SH-SY5Y (cell line): ENCODE measurements at regions not wholly inside any gene's neighbourhood (a gene's known extent, or its start where the extent isn't known, plus 50 kb on each side); places are given as distances from the start of the nearest gene placed in this dataset.

Experiments used
- GATA2 ChIP-seq: IDR thresholded peaks from 2 replicates; pipeline ENCODE4 v1.6.1; 2011; ENCODE audit warnings: mild to moderate bottlenecking, low read depth, low read length
- GATA3 ChIP-seq: IDR thresholded peaks from 2 replicates; pipeline ENCODE4 v1.6.1; 2011; ENCODE audit warnings: low read depth, mild to moderate bottlenecking, low read length, moderate library complexity

DNA sequence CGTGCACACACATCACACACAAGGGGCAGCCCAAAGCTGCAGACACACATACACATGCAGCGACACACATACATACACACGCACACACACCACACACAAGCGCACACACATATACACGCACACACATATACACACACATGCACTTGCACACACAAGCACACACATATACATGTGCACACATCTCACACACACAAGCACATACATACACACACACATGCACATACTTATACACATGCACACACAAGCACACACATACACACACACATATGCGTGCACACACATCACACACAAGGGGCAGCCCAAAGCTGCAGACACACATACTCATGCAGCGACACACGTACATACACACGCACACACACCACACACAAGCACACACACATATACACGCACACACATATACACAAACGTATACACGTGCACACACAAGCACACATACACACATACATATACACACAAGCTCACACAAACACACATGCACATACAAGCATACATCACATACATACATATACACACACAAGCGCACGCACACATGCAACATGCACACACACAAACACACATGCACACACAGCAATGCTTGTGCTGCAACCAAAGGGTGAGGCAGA is 178.8 kb upstream of the PFKP start:
- TF ChIP-seq GATA2: no peak
- no peak for TF ChIP-seq GATA3

DNA sequence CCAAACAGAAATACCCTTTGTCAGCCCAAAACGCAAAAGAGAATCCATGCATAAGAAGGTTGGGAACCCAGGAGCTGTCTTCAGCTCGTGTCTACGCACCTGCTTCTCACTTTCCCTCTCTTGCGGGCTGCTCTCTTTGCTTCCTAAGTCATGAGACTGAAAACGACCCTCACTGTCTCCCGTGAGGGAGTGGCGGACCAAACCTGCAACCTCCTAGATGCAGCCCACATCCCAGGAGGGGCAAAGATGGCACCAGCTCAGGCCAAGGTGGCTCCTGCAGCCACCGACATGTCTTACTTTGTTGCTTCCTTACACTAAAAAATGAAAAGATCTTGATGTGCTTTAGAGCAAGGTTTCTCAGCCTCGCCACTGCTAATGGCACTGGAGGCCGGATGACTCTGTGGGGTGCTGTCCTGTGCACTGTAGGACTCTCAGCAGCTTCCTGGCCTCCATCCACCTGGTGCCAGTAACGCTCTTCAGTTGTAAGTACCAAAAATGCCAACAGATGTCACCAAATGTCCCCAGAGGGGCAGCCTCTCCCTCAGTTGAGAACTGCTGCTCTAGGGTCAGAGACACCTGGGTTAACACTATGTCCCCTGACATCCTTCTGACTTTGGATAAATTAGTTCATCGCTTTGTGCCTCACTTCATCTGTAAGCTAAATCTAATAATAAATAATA is 179.8 kb upstream of the PFKP start:
- TF ChIP-seq GATA3: no peak
- TF ChIP-seq GATA2: no peak

DNA sequence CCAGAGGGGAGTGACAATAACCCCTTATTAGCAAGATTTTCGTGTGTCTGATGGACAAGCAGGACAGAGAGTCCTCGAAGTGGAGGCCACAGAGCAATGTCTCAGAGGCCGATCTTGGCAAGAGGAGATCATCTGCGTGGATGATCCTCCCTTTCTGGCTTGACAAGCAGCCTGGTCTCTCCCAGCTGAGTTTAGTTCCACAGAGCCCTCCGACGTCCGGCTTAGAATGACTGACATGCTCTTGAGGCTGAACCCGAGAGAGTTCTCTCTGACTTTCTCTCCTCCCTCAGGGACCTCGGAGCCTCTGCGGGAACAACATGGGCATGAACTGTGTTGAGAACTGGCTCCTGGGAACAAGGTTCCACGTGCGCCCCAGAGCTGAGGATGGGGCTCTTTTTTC is 180.7 kb upstream of the PFKP start:
- TF ChIP-seq GATA3 (no peak), GATA2 (no peak)

DNA sequence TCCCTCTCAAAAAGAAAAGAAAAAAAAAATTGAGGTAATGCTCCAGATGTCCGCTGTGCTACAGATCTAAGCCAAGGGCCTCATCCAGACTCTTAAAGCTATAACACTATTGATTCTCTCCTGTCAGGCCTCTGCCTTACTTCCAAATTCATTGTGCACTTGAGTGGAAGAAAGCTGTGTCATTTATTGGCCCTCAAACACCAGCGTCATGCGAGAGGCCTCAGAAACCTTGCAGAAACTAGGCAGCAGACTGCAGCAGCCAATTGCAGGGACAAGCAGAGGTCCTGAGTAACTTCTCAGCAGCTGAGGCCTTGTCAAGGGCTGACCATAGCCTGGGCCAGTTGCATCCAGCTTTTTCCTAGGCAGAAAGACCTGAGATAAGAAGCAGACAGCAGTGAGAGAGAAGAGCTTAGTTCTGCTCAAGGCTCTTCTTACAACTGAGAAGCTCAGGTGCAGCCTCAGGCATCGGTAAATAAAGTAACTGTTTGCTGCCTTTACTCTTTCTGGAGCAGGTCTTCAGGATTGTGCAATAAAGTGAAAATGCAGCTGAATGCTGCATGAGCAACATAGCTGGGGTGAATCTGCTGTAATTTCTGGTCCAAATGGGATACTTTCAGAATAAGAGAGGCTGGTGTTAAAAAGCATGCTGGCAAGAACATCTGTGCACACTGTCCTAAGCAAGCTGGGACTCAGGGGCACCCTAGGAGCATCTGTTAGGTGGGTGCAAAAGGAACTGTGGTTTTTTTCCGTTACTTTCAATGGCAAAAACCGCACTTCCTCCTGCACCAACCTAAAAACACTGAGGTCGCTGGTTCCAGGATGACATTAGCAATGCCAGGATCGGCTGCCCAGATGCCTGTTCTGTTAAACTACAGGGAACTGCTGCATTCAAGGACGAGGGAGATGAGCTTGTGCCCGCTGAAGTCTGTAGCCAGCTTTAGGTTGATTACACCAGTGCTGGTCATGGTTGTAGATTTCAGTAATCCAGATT is 181.8 kb upstream of the PFKP start:
- TF ChIP-seq GATA2: no peak
- TF ChIP-seq GATA3: no peak

DNA sequence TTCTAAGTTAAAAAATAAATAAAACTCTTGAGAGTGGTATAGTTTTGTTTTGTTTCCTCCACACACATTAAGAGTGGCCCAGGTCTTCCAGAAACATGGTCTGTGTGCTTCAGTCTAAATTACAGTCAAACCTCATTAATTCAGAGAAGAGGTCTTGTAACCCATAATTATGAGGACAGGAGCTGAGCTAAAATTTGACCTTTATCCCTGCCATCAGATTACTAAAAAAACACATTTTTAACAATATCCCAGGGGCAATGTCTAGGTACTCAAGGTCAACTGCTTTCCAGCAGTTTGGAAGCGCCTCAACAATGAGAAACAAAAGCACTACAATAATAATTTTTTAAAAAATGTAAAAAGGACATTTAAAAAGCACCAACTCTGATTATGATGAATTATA is 184.1 kb upstream of the PFKP start:
- TF ChIP-seq GATA2: no peak
- no peak for TF ChIP-seq GATA3

DNA sequence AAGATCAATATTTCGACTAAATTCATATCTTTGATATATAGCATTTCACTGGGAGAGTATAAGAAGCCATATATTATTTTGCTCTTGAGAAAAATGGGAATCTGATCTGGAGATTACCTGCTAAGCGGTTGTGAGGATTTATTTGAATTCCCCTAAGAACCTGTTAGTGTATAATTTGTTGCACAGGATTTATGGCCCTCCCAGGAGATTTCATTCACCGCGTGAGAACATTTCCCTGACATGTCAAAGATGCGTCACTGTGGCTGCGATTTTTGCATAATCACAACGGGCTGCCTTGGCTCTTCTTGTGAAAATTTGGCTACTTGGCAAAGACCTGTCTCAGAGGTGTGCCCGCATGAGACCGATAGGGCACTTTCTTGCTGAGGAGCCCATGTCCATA is 184.7 kb upstream of the PFKP start:
- TF ChIP-seq GATA3 (no peak), GATA2 (no peak)

DNA sequence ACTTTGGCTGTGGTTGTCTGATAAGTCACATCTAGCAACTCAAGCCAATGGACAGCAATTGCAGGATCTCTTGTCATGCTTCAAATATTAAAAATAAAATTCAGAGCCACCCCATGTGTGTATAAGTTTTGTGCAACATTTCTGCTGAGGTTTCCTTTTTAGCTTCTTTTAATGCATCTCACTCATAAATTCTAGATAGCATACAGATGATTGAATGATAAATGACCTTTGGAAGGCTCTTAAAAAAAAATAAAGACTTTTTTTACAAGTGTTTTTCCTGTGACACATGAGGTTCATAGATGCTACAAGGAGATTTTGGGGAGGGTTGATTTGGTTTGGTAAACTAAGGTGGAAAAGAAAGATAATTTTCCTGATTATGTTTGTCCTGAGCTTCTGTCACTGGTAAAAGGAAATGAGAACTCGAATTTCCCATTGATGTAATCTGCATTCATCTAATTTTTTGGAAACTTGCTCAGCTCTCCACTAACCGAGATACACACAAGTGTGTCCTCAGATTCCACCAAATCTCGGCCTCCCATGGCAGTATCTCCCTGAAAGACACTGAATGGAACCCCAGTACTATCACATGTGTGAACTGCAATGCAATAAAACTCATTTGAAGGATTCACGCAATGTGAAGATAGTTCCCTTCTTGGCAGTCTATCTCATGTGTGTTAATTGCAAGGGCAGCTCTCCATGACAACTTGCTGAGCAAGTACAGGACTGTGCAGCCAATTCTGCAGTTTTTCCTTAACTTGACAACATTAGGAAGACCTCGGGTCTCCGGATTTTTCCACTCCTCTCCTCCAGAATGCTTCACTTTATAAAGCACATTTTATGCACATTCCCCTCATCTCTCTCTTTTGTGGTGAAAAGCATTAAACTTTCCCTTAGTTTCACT is 185.4 kb upstream of the PFKP start:
- TF ChIP-seq GATA3 (no peak), GATA2 (no peak)

DNA sequence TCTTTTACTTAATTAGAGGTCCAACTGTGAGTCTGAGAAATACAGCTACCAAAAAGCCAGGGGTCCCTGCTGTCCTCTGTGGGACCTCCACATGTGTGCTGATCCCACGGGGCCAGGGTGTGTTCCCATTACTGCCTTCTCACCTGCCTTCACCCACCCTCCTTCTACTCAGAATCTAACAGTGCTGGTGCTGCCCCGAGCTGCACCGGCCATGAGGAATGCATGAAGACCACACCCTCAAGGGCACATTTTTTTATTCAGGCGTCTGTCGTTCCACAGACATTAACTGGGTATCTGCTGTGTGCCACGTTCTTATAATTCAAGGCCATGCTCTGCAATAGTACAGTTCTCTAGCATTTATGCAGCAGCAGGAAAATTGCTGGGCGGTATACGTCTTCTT is 188.5 kb upstream of the PFKP start:
- TF ChIP-seq GATA2: no peak
- no peak for TF ChIP-seq GATA3

DNA sequence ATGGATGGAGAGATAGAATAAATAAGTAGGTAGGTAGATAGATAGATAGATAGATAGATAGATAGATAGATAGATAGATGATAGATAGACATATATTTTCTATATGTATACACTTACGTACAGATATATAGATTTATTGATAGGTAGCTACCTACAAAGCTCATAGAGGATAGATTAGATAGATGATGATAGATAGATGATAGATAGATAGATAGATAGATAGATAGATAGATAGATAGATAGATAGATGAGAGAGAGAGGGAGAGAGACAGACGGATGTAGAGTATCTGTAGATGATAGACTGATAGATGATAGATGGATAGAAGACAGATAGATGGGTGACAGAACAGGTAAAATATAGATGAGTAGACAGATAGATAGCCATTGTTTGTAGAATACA is 191.3 kb upstream of the PFKP start:
- TF ChIP-seq GATA2 (no peak), GATA3 (no peak)

DNA sequence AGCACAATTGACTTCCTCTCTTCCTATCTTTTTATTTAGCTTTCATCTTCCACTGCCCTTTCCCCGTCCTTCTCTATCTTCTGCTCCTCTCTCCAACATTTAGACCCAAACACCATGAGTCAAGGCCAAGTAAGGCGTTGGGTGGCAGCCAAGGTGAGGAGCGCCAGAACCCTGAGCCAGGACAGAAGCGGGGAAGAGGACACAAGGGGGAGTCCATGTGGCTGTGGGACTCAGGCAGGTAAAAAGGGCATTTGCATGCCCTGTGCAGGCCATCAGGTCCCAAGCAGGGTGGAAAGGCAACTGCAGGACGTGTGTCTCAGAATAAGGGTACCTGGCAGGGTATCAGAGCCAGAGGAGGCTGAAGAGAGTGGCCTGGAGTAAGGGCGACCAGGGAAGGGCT is 192.4 kb upstream of the PFKP start:
- TF ChIP-seq GATA2 (no peak), GATA3 (no peak)

DNA sequence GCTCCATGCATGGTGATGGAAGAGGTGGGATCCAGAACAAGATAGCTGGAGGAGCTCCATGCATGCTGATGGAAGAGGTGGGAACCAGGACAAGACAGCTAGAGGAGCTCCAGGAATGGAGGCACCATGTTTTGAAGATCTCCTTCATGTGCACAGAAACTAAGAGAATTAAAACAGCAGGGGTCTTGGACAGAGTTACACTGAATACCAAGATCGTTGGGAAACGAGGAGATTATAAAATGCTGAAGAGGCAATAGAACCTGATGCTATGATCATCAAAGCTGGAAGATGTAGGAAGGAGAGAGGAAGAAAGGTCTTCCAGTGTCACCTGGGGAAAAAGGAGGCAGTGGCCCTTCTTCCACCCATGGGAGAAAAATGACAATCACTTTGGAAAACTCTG is 193.6 kb upstream of the PFKP start:
- TF ChIP-seq GATA3 (no peak), GATA2 (no peak)

DNA sequence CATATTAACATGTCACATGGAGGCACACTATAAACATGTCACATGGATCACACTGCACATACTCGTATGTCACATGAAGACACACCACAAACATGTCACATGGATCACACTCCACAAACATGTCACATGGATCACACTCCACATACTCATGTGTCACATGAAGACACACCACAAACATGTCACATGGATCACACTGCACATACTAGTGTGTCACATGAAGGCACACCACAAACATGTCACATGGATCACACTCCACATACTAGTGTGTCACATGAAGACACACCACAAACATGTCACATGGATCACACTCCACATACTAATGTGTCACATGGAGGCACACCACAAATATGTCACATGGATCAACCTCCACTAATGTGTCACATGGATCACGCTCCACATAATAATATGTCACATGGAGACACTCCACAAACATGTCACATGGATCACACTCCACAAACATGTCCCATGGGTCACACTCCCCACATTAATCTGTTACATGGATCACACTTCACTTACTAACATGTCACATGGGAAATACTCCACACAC is 195.6 kb upstream of the PFKP start:
- TF ChIP-seq GATA2: no peak
- TF ChIP-seq GATA3: no peak

DNA sequence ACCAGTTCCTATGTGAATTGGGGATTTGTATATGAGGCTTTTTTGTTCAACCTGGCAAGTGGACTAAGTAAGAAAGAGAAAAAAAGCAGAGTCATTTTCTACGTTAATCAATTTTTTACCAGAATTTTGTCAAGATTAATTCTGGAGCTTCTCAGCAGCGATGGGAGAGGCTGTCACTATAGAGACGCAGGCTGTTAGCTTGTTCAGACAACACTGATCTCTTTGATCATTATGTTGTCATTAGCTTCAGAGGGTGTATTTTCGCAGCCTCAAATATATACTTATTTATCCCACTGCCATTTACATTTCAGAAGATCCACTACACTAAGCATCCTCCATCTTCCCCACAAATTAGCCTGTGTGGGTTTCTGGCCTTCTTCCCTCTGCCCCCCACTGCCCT is 196.7 kb upstream of the PFKP start:
- TF ChIP-seq GATA2 (no peak), GATA3 (no peak)

DNA sequence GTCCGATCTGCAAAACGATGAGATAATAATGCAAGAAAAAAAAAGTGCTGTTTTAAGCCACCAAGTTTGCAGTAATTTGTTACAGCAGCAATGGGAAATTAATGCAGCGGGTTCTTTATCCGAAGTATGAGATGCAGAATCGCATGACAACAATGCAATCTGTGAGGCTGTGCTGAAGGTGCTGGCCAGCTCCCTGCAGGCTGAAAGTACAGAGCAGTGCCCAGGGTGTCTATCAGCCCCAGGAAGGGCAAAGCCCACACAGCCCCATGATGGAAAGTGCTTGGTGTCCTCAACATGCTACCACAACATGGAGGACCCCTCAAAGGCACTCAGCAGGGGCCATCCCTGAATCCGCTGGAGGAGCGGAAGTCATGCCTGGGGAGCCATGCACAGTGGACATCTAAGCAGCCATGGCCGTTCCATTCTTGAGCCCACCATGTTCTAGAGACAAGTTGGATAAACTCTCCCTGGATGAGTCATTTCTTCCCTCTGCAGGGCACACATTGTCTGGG is 199.5 kb upstream of the PFKP start:
- no peak for TF ChIP-seq GATA2
- TF ChIP-seq GATA3: no peak
